ENCODE measurements at regions not wholly inside any gene's neighbourhood (a gene's known extent, or its start where the extent isn't known, plus 50 kb on each side); places are given as distances from the start of the nearest gene placed in this dataset.

DNA sequence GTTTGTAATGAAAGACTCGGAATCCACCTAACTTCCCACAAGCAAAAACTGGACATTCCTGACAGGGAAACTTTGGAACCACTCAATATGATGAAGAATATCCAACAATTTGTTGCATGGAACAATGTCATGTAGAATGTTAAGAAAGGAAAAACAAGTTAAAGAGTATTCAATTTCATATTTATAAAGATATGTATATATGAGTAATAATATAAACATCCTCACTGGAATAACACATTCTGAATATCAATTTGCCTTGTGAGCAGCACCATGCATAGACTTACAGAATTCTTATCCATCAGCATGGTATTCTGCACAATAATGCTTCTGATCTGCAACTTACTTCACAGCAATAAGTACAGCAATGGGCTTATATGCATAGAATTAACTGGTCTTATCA lies 650.3 kb downstream of the SEMA5A start:
- TF ChIP-seq, protein P1, sequence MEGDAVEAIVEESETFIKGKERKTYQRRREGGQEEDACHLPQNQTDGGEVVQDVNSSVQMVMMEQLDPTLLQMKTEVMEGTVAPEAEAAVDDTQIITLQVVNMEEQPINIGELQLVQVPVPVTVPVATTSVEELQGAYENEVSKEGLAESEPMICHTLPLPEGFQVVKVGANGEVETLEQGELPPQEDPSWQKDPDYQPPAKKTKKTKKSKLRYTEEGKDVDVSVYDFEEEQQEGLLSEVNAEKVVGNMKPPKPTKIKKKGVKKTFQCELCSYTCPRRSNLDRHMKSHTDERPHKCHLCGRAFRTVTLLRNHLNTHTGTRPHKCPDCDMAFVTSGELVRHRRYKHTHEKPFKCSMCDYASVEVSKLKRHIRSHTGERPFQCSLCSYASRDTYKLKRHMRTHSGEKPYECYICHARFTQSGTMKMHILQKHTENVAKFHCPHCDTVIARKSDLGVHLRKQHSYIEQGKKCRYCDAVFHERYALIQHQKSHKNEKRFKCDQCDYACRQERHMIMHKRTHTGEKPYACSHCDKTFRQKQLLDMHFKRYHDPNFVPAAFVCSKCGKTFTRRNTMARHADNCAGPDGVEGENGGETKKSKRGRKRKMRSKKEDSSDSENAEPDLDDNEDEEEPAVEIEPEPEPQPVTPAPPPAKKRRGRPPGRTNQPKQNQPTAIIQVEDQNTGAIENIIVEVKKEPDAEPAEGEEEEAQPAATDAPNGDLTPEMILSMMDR (IDR thresholded peaks at IDR 0.05): no peak
- TF ChIP-seq POLR2A (IDR thresholded peaks at IDR 0.05): no peak

Measured in heart left ventricle (tissue), 13 donors.